Mesothelial cell of epicardium (in vitro differentiated cells): ENCODE measurements at regions not wholly inside any gene's neighbourhood (a gene's known extent, or its start where the extent isn't known, plus 50 kb on each side); places are given as distances from the start of the nearest gene placed in this dataset.

Source experiments
- DNase-seq, 2 experiments: peaks; one replicate each; pipeline ENCODE4 v3.0.0; 2021; ENCODE audit warnings: low spot score in 2 of 2; ENCODE audit not compliant: unreplicated experiment in 2 of 2
- H3K27ac Mint-ChIP-seq: 2 replicates; pipeline ENCODE4 v1.8.0; 2021; ENCODE audit warnings: mixed read lengths
- H3K27me3 Mint-ChIP-seq: 2 replicates; pipeline ENCODE4 v1.8.0; 2021; ENCODE audit warnings: low read depth, mixed read lengths
- H3K36me3 Mint-ChIP-seq: 2 replicates; pipeline ENCODE4 v1.8.0; 2021; ENCODE audit warnings: mixed read lengths
- H3K4me1 Mint-ChIP-seq: 2 replicates; pipeline ENCODE4 v1.8.0; 2021; ENCODE audit warnings: mixed read lengths
- H3K4me3 Mint-ChIP-seq: 2 replicates; pipeline ENCODE4 v1.8.0; 2021; ENCODE audit warnings: mild to moderate bottlenecking, moderate library complexity, mixed read lengths
- H3K9me3 Mint-ChIP-seq: 2 replicates; pipeline ENCODE4 v1.8.0; 2021; ENCODE audit warnings: mixed read lengths
- CTCF ChIP-seq: fragments of 200-600 bp; sonication (generic); IDR thresholded peaks from one replicate; pipeline ENCODE4 v1.5.0; 2021; ENCODE audit warnings: antibody characterized with exemption; ENCODE audit not compliant: unreplicated experiment

GRCh38 chr14:101196795-101197590, 293.5 kb upstream of the RTL1 start:
- peak; percentile 17 to 36 for DNase-seq
- no peak overlapping the region for H3K4me3 Mint-ChIP-seq

GRCh38 chr14:101197595-101198397, 294.3 kb upstream of the RTL1 start:
- no peaks in the 10 kb centered on the region for H3K36me3 Mint-ChIP-seq
- TF ChIP-seq CTCF: no peak
- no peaks in the 10 kb centered on the region for H3K9me3 Mint-ChIP-seq
- DNase-seq: peak in 1 of 2 experiments; percentile 29
- H3K27ac Mint-ChIP-seq: no peak overlapping the region
- H3K4me1 Mint-ChIP-seq: no peaks in the 10 kb centered on the region
- H3K27me3 Mint-ChIP-seq: no peaks in the 10 kb centered on the region
- no peak overlapping the region for H3K4me3 Mint-ChIP-seq

More at GRCh38 chr14:101196795-101197590, 293.5 kb upstream of the RTL1 start:
- H3K36me3 Mint-ChIP-seq: no peaks in the 10 kb centered on the region
- TF ChIP-seq CTCF: no peak
- H3K27me3 Mint-ChIP-seq: no peaks in the 10 kb centered on the region
- no peaks in the 10 kb centered on the region for H3K9me3 Mint-ChIP-seq
- no peak overlapping the region for H3K27ac Mint-ChIP-seq
- no peaks in the 10 kb centered on the region for H3K4me1 Mint-ChIP-seq

GRCh38 chr14:101198398-101199027, 295.0 kb upstream of the RTL1 start:
- H3K36me3 Mint-ChIP-seq: no peaks in the 10 kb centered on the region
- no peak for TF ChIP-seq CTCF
- DNase-seq: peak; percentile 14 to 34
- H3K4me1 Mint-ChIP-seq: no peaks in the 10 kb centered on the region
- H3K27ac Mint-ChIP-seq: no peak overlapping the region
- H3K27me3 Mint-ChIP-seq: no peaks in the 10 kb centered on the region
- peaks cover 5% of the 10 kb centered on the region for H3K9me3 Mint-ChIP-seq
- no peak overlapping the region for H3K4me3 Mint-ChIP-seq

GRCh38 chr14:101199028-101199770, 295.7 kb upstream of the RTL1 start:
- Mint-ChIP-seq H3K27me3 (no peaks in the 10 kb centered on the region), H3K27ac (no peak overlapping the region), H3K36me3 (no peaks in the 10 kb centered on the region), H3K4me1 (no peaks in the 10 kb centered on the region), H3K4me3 (no peak overlapping the region), H3K9me3 (peaks cover 12% of the 10 kb centered on the region)
- TF ChIP-seq CTCF: no peak
- peak in 1 of 2 experiments; percentile 13 for DNase-seq

- DNase-seq: peak; percentile 16 to 20
- Mint-ChIP-seq H3K9me3 (peaks cover 21% of the 10 kb centered on the region), H3K27me3 (no peaks in the 10 kb centered on the region), H3K4me1 (no peaks in the 10 kb centered on the region), H3K4me3 (no peak overlapping the region), H3K27ac (no peak overlapping the region), H3K36me3 (no peaks in the 10 kb centered on the region)
- no peak for TF ChIP-seq CTCF
Measured at GRCh38 chr14:101200008-101200649, 296.6 kb upstream of the RTL1 start.
